Neutrophil (primary cell): ENCODE measurements at regions not wholly inside any gene's neighbourhood (a gene's known extent, or its start where the extent isn't known, plus 50 kb on each side); places are given as distances from the start of the nearest gene placed in this dataset.

Experiments used
- H3K27ac ChIP-seq: fragments of 200-600 bp; sonication (generic); 2 replicates; pipeline ENCODE4 v1.5.1; 2016; ENCODE audit warnings: mild to moderate bottlenecking, moderate library complexity
- H3K27me3 ChIP-seq: fragments of 200-600 bp; sonication (generic); 2 replicates; pipeline ENCODE4 v1.6.0; 2016; ENCODE audit warnings: mild to moderate bottlenecking
- H3K36me3 ChIP-seq: fragments of 200-600 bp; sonication (generic); 2 replicates; pipeline ENCODE4 v1.5.1; 2017
- H3K4me1 ChIP-seq, 2 experiments: fragments of 200-600 bp in 1 of 2; sonication (generic) in 1 of 2; 1 replicate in 1 of 2; 2 replicates in 1 of 2; pipeline versions ENCODE4 v1.5.1 to v1.6.1; 2013 to 2016; ENCODE audit warnings: low read depth in 1 of 2, low read length in 1 of 2, mild to moderate bottlenecking in 1 of 2, moderate library complexity in 1 of 2; ENCODE audit not compliant: control insufficient read depth in 1 of 2, insufficient read depth in 1 of 2
- H3K4me3 ChIP-seq, 2 experiments: fragments of 200-600 bp in 1 of 2; sonication (generic) in 1 of 2; 1 replicate in 1 of 2; 2 replicates in 1 of 2; pipeline ENCODE4 v1.5.1; 2013 to 2016; ENCODE audit warnings: low read depth in 1 of 2, low read length in 1 of 2, mild to moderate bottlenecking in 1 of 2, moderate library complexity in 1 of 2
- H3K9me3 ChIP-seq: fragments of 200-600 bp; sonication (generic); 2 replicates; pipeline ENCODE4 v1.5.1; 2016
- TF ChIP-seq, protein P1 (sequence below): fragments of 200-600 bp; sonication (generic); IDR thresholded peaks from 2 replicates; pipeline ENCODE4 v1.5.1; 2016; ENCODE audit warnings: antibody characterized with exemption

DNA sequence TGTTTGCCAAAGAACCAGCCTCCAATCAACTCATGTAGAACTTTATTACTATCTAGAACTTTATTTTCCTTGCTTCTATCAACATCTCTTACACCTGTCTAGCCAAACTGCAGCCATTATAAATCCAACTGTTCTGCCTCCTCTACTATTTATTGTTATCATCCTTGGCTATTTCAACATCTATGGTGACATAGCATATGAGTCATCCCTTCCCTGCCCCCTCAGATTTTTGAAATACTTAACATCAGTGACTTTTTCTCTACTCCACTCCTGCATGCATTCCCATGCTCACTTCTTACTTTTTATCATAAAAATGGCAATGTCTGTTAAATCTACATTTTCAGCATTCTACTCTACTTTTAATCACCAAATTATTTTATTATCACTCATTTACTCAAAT lies 544.9 kb upstream of the NEGR1 start:
- H3K4me1 ChIP-seq = no peaks in the 10 kb centered on the region
- no peak overlapping the region for H3K4me3 ChIP-seq
- no peak overlapping the region for H3K27ac ChIP-seq
- no peaks in the 10 kb centered on the region for H3K9me3 ChIP-seq
- TF ChIP-seq, protein P1, sequence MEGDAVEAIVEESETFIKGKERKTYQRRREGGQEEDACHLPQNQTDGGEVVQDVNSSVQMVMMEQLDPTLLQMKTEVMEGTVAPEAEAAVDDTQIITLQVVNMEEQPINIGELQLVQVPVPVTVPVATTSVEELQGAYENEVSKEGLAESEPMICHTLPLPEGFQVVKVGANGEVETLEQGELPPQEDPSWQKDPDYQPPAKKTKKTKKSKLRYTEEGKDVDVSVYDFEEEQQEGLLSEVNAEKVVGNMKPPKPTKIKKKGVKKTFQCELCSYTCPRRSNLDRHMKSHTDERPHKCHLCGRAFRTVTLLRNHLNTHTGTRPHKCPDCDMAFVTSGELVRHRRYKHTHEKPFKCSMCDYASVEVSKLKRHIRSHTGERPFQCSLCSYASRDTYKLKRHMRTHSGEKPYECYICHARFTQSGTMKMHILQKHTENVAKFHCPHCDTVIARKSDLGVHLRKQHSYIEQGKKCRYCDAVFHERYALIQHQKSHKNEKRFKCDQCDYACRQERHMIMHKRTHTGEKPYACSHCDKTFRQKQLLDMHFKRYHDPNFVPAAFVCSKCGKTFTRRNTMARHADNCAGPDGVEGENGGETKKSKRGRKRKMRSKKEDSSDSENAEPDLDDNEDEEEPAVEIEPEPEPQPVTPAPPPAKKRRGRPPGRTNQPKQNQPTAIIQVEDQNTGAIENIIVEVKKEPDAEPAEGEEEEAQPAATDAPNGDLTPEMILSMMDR = no peak
- H3K27me3 ChIP-seq = no peaks in the 10 kb centered on the region
- no peaks in the 10 kb centered on the region for H3K36me3 ChIP-seq

DNA sequence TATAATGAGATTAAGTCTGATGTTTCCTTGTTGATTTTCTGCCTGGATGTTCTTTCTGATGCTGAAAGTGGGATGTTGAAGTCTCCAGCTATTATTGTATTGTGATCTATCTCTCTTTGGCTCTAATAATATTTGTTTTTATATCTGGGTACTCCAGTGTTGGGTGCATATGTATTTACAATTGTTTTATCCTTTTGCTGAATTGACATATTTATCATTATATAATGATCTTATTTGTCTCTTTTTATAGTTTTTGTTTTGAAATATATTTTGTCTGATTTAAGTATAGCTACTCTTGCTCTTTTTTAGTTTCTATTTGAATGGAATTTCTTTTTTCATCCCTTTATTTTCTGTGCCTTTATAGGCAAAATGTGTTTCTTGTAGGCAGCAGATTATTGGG lies 522.2 kb upstream of the NEGR1 start:
- TF ChIP-seq, protein P1 = no peak
- Histone ChIP-seq H3K27ac (no peak overlapping the region), H3K4me1 (no peaks in the 10 kb centered on the region)

DNA sequence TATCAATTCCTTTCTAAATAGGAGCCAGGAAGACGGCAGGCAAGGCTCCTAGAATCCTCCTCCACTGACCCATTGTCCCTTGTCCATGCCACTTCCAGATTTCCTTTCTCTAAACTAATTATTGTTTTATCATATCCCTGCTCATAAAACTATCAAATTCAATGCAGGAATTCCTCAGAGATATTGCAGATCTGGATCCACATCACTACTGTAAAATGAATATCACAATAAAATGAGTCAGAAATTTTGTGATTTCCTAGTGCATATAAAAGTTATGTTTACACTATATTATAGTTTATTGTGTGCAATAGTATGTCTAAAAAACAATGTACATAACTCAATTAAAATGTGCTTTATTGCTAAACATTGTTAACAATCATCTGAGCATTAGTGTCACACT lies 498.7 kb upstream of the NEGR1 start:
- Histone ChIP-seq H3K27me3 (no peaks in the 10 kb centered on the region), H3K4me1 (no peaks in the 10 kb centered on the region), H3K36me3 (no peaks in the 10 kb centered on the region), H3K9me3 (no peaks in the 10 kb centered on the region), H3K27ac (no peak overlapping the region), H3K4me3 (no peak overlapping the region)
- TF ChIP-seq, protein P1 = no peak

More for the DNA sequence above, 522.2 kb upstream of the NEGR1 start:
- Histone ChIP-seq H3K9me3 (no peaks in the 10 kb centered on the region), H3K27me3 (no peaks in the 10 kb centered on the region), H3K36me3 (no peaks in the 10 kb centered on the region), H3K4me3 (no peak overlapping the region)

DNA sequence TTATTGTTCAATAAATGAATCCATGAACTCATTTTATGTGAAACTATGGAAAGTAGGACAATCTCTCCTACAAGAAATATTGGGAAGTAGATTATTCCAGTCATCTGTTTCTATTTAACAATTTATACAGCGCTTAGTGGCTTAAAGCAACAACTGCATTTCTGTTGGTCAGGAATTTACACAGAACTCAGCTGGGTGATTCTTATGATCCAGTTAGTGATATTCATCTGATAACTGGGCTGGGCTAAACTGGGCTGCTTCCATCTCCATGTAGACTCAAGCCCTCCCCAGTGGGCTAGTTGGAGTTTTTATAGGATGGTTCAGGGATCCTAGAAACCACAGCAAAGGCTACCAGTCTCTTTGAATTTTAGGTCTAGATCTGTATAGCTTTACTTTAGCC lies 497.9 kb upstream of the NEGR1 start:
- Histone ChIP-seq H3K4me1 (no peaks in the 10 kb centered on the region), H3K36me3 (no peaks in the 10 kb centered on the region), H3K9me3 (no peaks in the 10 kb centered on the region), H3K27me3 (no peaks in the 10 kb centered on the region), H3K4me3 (no peak overlapping the region), H3K27ac (no peak overlapping the region)
- TF ChIP-seq, protein P1 = no peak

DNA sequence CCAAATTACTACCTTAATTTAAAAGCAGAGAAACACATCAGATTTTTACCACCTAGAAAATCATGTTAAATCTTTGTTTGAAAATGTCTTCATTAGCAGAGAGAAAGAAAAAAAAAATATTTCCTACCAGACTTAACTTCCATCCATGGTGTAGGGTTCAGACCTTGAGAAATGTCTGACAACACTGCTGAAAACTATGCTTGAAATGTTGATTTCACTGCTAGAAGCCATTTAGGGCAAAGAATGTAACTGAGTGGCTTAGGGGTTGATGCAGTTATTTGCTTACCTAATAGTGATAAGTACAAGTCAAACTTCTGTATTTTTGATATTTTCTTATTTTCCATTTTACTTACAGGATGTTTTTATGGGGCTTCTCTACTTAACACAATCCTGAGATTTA lies 495.6 kb upstream of the NEGR1 start:
- no peak overlapping the region for H3K4me3 ChIP-seq
- no peaks in the 10 kb centered on the region for H3K27me3 ChIP-seq
- H3K4me1 ChIP-seq = no peaks in the 10 kb centered on the region
- TF ChIP-seq, protein P1 = no peak
- H3K9me3 ChIP-seq = no peaks in the 10 kb centered on the region
- no peak overlapping the region for H3K27ac ChIP-seq
- no peaks in the 10 kb centered on the region for H3K36me3 ChIP-seq

DNA sequence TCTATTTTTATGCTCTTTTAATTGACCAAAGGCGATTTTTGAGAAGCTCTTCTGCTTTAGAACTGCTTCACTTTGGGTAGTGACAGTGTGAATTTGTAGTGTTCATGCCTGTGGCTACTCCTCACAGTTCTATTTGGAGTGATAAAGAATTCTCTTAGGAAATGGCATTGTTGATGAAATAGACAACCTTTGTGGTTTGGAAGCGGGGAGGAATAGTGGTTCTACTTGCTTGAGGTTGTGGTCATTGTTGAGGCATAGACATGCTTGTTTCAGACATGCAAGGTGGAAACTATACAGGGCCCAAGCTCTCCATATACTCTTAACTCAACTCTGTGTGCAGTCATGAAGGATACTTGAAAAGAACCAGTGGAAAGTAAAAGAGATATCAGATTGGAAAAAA lies 481.1 kb upstream of the NEGR1 start:
- Histone ChIP-seq H3K36me3 (no peaks in the 10 kb centered on the region), H3K27me3 (no peaks in the 10 kb centered on the region), H3K4me1 (no peaks in the 10 kb centered on the region), H3K9me3 (no peaks in the 10 kb centered on the region), H3K27ac (no peak overlapping the region), H3K4me3 (no peak overlapping the region)
- TF ChIP-seq, protein P1 = no peak
